ENCODE measurements at regions not wholly inside any gene's neighbourhood (a gene's known extent, or its start where the extent isn't known, plus 50 kb on each side); places are given as distances from the start of the nearest gene placed in this dataset.
"Not testable (repeated sequence)": the region's sequence is repeated elsewhere in the genome, so short reads cannot be mapped to it uniquely, and the experiment has no call there.

GRCh38 chr16:59342669-59343068 lies 608.6 kb upstream of the GOT2 start:
- no peak for DNase-seq

- no peak for DNase-seq
Observed at GRCh38 chr16:59341368-59341767, 607.3 kb upstream of the GOT2 start.

GRCh38 chr16:59339871-59340270 lies 605.8 kb upstream of the GOT2 start:
- DNase-seq = no peak

- DNase-seq = no peak
Observed at GRCh38 chr16:59336136-59336695, 602.1 kb upstream of the GOT2 start.

GRCh38 chr16:59331708-59332107 lies 597.6 kb upstream of the GOT2 start:
- DNase-seq = not testable (repeated sequence)

- DNase-seq = no peak
Observed at GRCh38 chr16:59330019-59330670, 596.0 kb upstream of the GOT2 start.

GRCh38 chr16:59328961-59329360 lies 594.8 kb upstream of the GOT2 start:
- no peak for DNase-seq

GRCh38 chr16:59327894-59328293 lies 593.8 kb upstream of the GOT2 start:
- DNase-seq = no peak

- DNase-seq = no peak
Observed at GRCh38 chr16:59326955-59327354, 592.8 kb upstream of the GOT2 start.

GRCh38 chr16:59324462-59324861 lies 590.3 kb upstream of the GOT2 start:
- DNase-seq = no peak

- DNase-seq = no peak
Observed at GRCh38 chr16:59320657-59321056, 586.5 kb upstream of the GOT2 start.

GRCh38 chr16:59319871-59320270 lies 585.8 kb upstream of the GOT2 start:
- DNase-seq = no peak

GRCh38 chr16:59305850-59306249 lies 571.7 kb upstream of the GOT2 start:
- no peak for DNase-seq

GRCh38 chr16:59296888-59297287 lies 562.8 kb upstream of the GOT2 start:
- DNase-seq = no peak

- no peak for DNase-seq
Observed at GRCh38 chr16:59295993-59296736, 562.0 kb upstream of the GOT2 start.

- no peak for DNase-seq
Observed at GRCh38 chr16:59295474-59295873, 561.4 kb upstream of the GOT2 start.

GRCh38 chr16:59290718-59291117 lies 556.6 kb upstream of the GOT2 start:
- no peak for DNase-seq

GRCh38 chr16:59289151-59289550 lies 555.0 kb upstream of the GOT2 start:
- no peak for DNase-seq

- DNase-seq = no peak
Observed at GRCh38 chr16:59274141-59274540, 540.0 kb upstream of the GOT2 start.

- DNase-seq = no peak
Observed at GRCh38 chr16:59263955-59264354, 529.8 kb upstream of the GOT2 start.

- DNase-seq = no peak
Observed at GRCh38 chr16:59260892-59261291, 526.8 kb upstream of the GOT2 start.

- DNase-seq = no peak
Observed at GRCh38 chr16:59259950-59260319, 525.8 kb upstream of the GOT2 start.

- DNase-seq = peak; percentile 5 to 12
Observed at GRCh38 chr16:59259074-59259949, 525.2 kb upstream of the GOT2 start.

All from CD4-positive, alpha-beta T cell treated with Interleukin-4 for 1 hour (primary cell).